Suprapubic skin (tissue), 4 donors: ENCODE measurements at regions not wholly inside any gene's neighbourhood (a gene's known extent, or its start where the extent isn't known, plus 50 kb on each side); places are given as distances from the start of the nearest gene placed in this dataset.

Experiments
- DNase-seq, 2 donors: peaks; one replicate each; pipeline ENCODE4 v3.0.0-alpha.2; 2019; ENCODE audit warnings: low spot score in 2 of 2
- H3K27ac ChIP-seq: fragments of 200-600 bp; sonication (generic); one replicate; pipeline ENCODE4 v1.5.1; 2019
- H3K27me3 ChIP-seq: fragments of 200-600 bp; sonication (generic); one replicate; pipeline ENCODE4 v1.5.1; 2019
- H3K36me3 ChIP-seq: fragments of 200-600 bp; sonication (generic); one replicate; pipeline ENCODE4 v1.5.1; 2019
- H3K4me1 ChIP-seq: fragments of 200-600 bp; sonication (generic); one replicate; pipeline ENCODE4 v1.5.1; 2019
- H3K4me3 ChIP-seq: fragments of 200-600 bp; sonication (generic); one replicate; pipeline ENCODE4 v1.5.1; 2019; ENCODE audit warnings: mild to moderate bottlenecking
- H3K9me3 ChIP-seq: fragments of 200-600 bp; sonication (generic); one replicate; pipeline ENCODE4 v1.5.1; 2019
- EP300 ChIP-seq: sonication (generic); formaldehyde crosslinking; IDR thresholded peaks from one replicate; pipeline ENCODE4 v1.6.1; 2017; ENCODE audit warnings: antibody characterized with exemption
- POLR2A ChIP-seq, 2 donors: fragments of 450-650 bp; IDR thresholded peaks; one replicate each; pipeline ENCODE4 v1.6.1; 2017; ENCODE audit warnings: antibody characterized with exemption in 2 of 2, mild to moderate bottlenecking in 2 of 2, moderate library complexity in 2 of 2
- POLR2AphosphoS5 ChIP-seq, 3 donors: sonication (generic); formaldehyde crosslinking; IDR thresholded peaks; one replicate each; pipeline ENCODE4 v1.6.1; 2017; ENCODE audit warnings: antibody characterized with exemption in 3 of 3
- WGBS: methylation state at CpG from one replicate; pipeline ENCODE4 v1.1.5; 2018; 5-methylcytosine and 5-hydroxymethylcytosine counted together
- TF ChIP-seq, protein P1 (sequence below), 2 donors: fragments of 200-600 bp in 1 of 2; fragments of 450-650 bp in 1 of 2; sonication (generic) in 1 of 2; IDR thresholded peaks; one replicate each; pipeline ENCODE4 v1.5.1; 2016 to 2019; ENCODE audit warnings: antibody characterized with exemption in 2 of 2, mild to moderate bottlenecking in 1 of 2, moderate library complexity in 1 of 2

DNA sequence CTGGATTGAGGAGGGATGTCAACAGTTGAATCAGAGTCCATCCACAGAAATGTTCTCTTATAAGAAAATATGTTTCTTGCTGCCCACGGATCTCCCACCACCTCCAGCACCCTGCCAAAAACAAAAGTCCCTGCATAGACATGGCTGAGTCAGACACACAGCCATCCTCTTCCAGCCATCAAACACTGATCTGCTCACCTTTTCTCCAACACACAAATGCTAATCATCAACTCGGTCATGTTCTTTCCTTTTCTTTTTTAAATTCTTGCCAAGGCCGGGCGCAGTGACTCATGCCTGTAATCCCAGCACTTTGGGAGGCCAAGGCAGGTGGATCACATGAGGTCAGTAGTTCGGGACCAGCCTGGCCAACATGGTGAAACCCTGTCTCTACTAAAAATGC, 110.7 kb upstream of the IL12A start:
- DNase-seq: no peak
- Histone ChIP-seq H3K27ac (no peak overlapping the region), H3K36me3 (no peaks in the 10 kb centered on the region), H3K27me3 (no peaks in the 10 kb centered on the region), H3K9me3 (no peaks in the 10 kb centered on the region), H3K4me3 (no peak overlapping the region), H3K4me1 (peaks cover 14% of the 10 kb centered on the region)
- WGBS: 89% methylated on average over 5 of the region's 5 CpGs
- TF ChIP-seq POLR2AphosphoS5 (IDR thresholded peaks at IDR 0.05) (no peak), EP300 (no peak), POLR2A (IDR thresholded peaks at IDR 0.05) (no peak)
- TF ChIP-seq, protein P1, sequence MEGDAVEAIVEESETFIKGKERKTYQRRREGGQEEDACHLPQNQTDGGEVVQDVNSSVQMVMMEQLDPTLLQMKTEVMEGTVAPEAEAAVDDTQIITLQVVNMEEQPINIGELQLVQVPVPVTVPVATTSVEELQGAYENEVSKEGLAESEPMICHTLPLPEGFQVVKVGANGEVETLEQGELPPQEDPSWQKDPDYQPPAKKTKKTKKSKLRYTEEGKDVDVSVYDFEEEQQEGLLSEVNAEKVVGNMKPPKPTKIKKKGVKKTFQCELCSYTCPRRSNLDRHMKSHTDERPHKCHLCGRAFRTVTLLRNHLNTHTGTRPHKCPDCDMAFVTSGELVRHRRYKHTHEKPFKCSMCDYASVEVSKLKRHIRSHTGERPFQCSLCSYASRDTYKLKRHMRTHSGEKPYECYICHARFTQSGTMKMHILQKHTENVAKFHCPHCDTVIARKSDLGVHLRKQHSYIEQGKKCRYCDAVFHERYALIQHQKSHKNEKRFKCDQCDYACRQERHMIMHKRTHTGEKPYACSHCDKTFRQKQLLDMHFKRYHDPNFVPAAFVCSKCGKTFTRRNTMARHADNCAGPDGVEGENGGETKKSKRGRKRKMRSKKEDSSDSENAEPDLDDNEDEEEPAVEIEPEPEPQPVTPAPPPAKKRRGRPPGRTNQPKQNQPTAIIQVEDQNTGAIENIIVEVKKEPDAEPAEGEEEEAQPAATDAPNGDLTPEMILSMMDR (IDR thresholded peaks at IDR 0.05): no peak

DNA sequence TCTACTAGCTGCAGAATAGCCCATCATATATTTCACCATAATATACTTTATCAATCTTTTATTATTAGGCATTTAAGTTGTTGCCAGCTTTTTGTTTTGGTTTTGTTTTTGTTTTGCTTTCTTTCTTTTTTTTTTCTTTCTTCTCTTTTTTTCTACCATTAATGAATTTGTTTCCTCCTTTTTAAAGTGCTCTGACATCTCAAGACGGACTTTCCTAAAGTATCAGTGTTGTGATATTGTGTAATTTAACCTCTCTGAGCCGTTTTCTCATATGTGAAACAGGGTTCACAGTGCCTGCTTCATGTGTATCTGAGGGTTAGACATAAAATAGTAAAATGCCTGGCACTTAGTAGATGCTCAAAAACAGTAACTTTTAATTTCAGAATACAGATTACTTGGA, 109.5 kb upstream of the IL12A start:
- no peak for DNase-seq
- Histone ChIP-seq H3K4me3 (no peak overlapping the region), H3K36me3 (no peaks in the 10 kb centered on the region), H3K4me1 (peaks cover 14% of the 10 kb centered on the region), H3K27me3 (no peaks in the 10 kb centered on the region), H3K9me3 (no peaks in the 10 kb centered on the region), H3K27ac (no peak overlapping the region)
- WGBS: 79% methylated on average over 2 of the region's 2 CpGs
- no peak for TF ChIP-seq POLR2AphosphoS5 (IDR thresholded peaks at IDR 0.05)
- TF ChIP-seq, protein P1 (IDR thresholded peaks at IDR 0.05): no peak
- no peak for TF ChIP-seq EP300
- TF ChIP-seq POLR2A (IDR thresholded peaks at IDR 0.05): no peak

GRCh38 chr3:159879598-159879997, 109.0 kb upstream of the IL12A start:
- Histone ChIP-seq H3K4me3 (no peak overlapping the region), H3K27ac (no peak overlapping the region), H3K27me3 (no peaks in the 10 kb centered on the region), H3K4me1 (peaks cover 14% of the 10 kb centered on the region), H3K36me3 (no peaks in the 10 kb centered on the region), H3K9me3 (no peaks in the 10 kb centered on the region)
- TF ChIP-seq, protein P1 (IDR thresholded peaks at IDR 0.05): no peak
- TF ChIP-seq EP300 (no peak), POLR2AphosphoS5 (IDR thresholded peaks at IDR 0.05) (no peak), POLR2A (IDR thresholded peaks at IDR 0.05) (no peak)
- DNase-seq: no peak
- WGBS: 69% methylated on average over 6 of the region's 6 CpGs

GRCh38 chr3:159881208-159881607, 107.4 kb upstream of the IL12A start:
- Histone ChIP-seq H3K4me3 (no peak overlapping the region), H3K9me3 (no peaks in the 10 kb centered on the region), H3K36me3 (no peaks in the 10 kb centered on the region), H3K27me3 (no peaks in the 10 kb centered on the region), H3K4me1 (peaks cover 14% of the 10 kb centered on the region), H3K27ac (no peak overlapping the region)
- no peak for TF ChIP-seq POLR2AphosphoS5 (IDR thresholded peaks at IDR 0.05)
- TF ChIP-seq, protein P1 (IDR thresholded peaks at IDR 0.05): no peak
- no peak for TF ChIP-seq EP300
- TF ChIP-seq POLR2A (IDR thresholded peaks at IDR 0.05): no peak
- 64% methylated on average over 2 of the region's 2 CpGs for WGBS
- DNase-seq: no peak

DNA sequence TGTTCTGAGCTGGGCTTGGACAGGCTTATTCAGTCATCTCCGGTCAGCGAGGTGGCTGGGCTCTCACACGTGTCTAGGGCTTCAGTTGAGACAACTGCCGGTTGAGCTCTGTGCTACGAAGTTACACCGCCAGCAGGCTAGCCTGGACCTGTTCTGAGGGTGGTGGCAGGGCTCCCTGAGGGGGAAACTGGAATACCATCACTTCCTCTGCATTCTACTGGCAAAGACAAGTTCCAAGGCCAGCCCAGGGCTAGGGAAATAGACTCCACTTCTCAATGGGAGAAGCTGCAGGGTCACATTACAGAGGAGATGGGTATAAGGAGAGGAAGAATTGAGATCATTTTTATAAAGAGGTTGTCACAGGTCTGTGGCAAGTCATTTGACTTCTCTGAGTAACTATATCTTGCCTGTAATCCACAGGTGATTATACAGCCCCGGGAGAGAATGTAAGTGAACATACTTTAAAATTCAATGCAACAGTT, 106.8 kb upstream of the IL12A start:
- Histone ChIP-seq H3K27me3 (no peaks in the 10 kb centered on the region), H3K9me3 (no peaks in the 10 kb centered on the region), H3K27ac (no peak overlapping the region), H3K36me3 (no peaks in the 10 kb centered on the region), H3K4me1 (peaks cover 14% of the 10 kb centered on the region), H3K4me3 (no peak overlapping the region)
- TF ChIP-seq POLR2AphosphoS5 (IDR thresholded peaks at IDR 0.05) (no peak), POLR2A (IDR thresholded peaks at IDR 0.05) (no peak), EP300 (no peak)
- TF ChIP-seq, protein P1 (IDR thresholded peaks at IDR 0.05): no peak
- 32% methylated on average over 6 of the region's 7 CpGs for WGBS
- no peak for DNase-seq
